ENCODE measurements at regions not wholly inside any gene's neighbourhood (a gene's known extent, or its start where the extent isn't known, plus 50 kb on each side); places are given as distances from the start of the nearest gene placed in this dataset.

DNA sequence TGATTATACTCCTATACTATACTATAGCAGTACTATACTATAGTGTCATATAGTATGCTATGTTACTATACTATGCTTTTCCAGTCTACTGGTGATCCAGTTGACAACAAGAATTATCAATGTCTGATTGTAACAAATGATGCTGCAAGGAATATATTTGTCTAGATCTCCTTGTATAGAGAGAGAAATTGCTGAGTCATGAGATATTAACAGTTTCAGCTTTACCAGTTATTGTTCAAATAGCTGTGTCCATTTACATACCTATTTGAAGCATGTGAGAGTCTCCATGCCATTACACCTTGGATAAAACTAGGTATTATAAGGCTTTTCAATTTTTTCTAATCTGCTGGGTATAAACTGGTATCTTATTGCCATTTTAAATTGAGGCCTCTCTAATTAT is 136.4 kb upstream of the SKOR2 start:
- intact Hi-C loops (cut with DNase I; ENCODE audit: low total_unique reads) (no loop called here), in situ Hi-C loops (cut with MboI; ENCODE audit: low sequenced_read_pairs in 4 of 4) (no loop called here)
- no peak for ATAC-seq
- Histone ChIP-seq H3K27ac (no peak overlapping the region), H3K4me1 (peaks cover 0 to 8% of the 10 kb centered on the region in 2 donors), H3K27me3 (no peaks in the 10 kb centered on the region), H3K4me3 (no peak overlapping the region), H3K36me3 (no peaks in the 10 kb centered on the region), H3K9me3 (no peaks in the 10 kb centered on the region)
- DNase-seq, result no peak
- TF ChIP-seq, protein P1, sequence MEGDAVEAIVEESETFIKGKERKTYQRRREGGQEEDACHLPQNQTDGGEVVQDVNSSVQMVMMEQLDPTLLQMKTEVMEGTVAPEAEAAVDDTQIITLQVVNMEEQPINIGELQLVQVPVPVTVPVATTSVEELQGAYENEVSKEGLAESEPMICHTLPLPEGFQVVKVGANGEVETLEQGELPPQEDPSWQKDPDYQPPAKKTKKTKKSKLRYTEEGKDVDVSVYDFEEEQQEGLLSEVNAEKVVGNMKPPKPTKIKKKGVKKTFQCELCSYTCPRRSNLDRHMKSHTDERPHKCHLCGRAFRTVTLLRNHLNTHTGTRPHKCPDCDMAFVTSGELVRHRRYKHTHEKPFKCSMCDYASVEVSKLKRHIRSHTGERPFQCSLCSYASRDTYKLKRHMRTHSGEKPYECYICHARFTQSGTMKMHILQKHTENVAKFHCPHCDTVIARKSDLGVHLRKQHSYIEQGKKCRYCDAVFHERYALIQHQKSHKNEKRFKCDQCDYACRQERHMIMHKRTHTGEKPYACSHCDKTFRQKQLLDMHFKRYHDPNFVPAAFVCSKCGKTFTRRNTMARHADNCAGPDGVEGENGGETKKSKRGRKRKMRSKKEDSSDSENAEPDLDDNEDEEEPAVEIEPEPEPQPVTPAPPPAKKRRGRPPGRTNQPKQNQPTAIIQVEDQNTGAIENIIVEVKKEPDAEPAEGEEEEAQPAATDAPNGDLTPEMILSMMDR (IDR thresholded peaks at IDR 0.05 in 4 of 5, conservative IDR thresholded peaks at IDR 0.05 in 1 of 5), result no peak
- no peak for TF ChIP-seq POLR2A (IDR thresholded peaks at IDR 0.05)

DNA sequence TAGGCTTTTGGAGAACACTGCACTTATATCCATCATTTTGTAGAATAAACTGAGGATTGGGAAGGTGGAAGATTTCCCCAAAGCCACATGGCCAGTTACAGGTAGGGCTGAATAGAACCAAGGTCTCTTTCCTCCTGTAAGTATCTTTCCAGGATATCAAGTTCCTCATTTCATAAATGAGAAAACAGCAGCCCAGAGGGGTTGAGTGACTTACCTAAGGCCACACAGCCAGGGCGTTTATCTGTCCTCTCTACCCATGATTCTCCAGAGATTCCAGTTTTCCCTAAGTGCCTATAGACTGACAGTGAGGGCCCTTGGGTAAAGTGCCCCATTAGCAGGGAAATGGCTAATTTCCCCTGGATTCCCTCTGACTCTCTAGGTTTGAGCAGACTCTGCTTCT is 132.3 kb upstream of the SKOR2 start:
- peaks cover 0 to 2% of the 10 kb centered on the region in 2 donors for H3K4me1 ChIP-seq
- in situ Hi-C loops (cut with MboI; ENCODE audit: low sequenced_read_pairs in 4 of 4), result no loop called here
- ATAC-seq (no peak), DNase-seq (no peak)
- H3K9me3 ChIP-seq, result no peaks in the 10 kb centered on the region
- TF ChIP-seq POLR2A (IDR thresholded peaks at IDR 0.05), result no peak
- TF ChIP-seq, protein P1 (IDR thresholded peaks at IDR 0.05 in 4 of 5, conservative IDR thresholded peaks at IDR 0.05 in 1 of 5), result no peak
- no peaks in the 10 kb centered on the region for H3K27me3 ChIP-seq
- H3K4me3 ChIP-seq, result no peak overlapping the region
- H3K27ac ChIP-seq, result no peak overlapping the region
- H3K36me3 ChIP-seq, result no peaks in the 10 kb centered on the region
- intact Hi-C loops (cut with DNase I; ENCODE audit: low total_unique reads), result no loop called here

DNA sequence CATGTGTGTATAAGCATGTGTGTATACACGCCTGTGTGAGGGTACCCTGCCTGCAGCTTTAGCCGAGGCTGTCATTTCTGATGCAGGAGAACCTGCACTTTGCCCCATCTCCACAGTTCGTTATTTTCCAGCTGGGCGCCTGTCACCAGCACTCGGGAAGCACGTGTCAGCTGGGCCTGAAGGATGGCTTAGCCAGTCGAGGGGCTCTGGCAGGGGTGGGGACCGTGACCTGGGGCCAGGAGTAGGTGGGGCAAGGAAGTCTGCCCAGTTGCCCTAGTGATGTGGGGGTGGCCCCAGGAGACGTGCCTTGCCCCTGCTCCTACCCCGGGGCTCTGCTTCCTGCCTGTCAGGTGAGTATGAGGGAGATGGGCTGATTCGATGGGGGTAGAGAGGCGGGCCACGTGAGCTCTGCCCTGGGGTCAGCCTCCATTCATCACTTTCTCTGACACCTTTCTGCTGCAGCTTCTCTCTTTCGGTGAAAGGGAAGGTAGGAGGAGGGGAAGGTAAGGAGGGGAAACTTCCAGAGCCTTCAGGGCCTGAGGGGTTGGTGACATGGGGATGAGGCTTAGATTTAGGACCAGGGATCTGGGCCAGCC is 130.6 kb upstream of the SKOR2 start:
- no peak overlapping the region for H3K4me3 ChIP-seq
- in situ Hi-C loops (cut with MboI; ENCODE audit: low sequenced_read_pairs in 4 of 4), result no loop called here
- ATAC-seq (no peak), DNase-seq (no peak)
- H3K27ac ChIP-seq, result no peak overlapping the region
- H3K36me3 ChIP-seq, result no peaks in the 10 kb centered on the region
- no peaks in the 10 kb centered on the region for H3K27me3 ChIP-seq
- TF ChIP-seq, protein P1 (IDR thresholded peaks at IDR 0.05 in 4 of 5, conservative IDR thresholded peaks at IDR 0.05 in 1 of 5), result no peak
- no peak for TF ChIP-seq POLR2A (IDR thresholded peaks at IDR 0.05)
- no peaks in the 10 kb centered on the region for H3K9me3 ChIP-seq
- intact Hi-C loops (cut with DNase I; ENCODE audit: low total_unique reads), result no loop called here
- no peaks in the 10 kb centered on the region for H3K4me1 ChIP-seq

DNA sequence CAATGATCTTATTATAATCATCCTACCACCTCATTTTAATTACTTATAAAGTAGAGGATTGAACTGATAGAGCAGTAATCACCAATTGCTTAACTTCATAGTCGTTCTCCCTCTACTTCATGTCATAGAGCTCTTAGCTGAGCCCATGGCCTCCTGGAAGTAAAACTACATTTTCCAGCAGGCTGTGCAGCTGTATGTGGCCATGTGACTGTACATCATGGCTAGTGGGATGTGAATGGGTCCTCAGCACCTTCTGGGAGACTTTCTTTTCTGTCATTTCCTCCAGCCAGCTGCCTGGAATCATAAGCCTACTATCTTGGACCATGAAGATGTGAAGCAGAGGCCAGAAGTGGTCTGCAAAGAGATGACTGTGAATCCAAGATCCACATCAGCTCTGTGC is 128.7 kb upstream of the SKOR2 start:
- ATAC-seq, result no peak
- no peaks in the 10 kb centered on the region for H3K9me3 ChIP-seq
- no peak for TF ChIP-seq POLR2A (IDR thresholded peaks at IDR 0.05)
- TF ChIP-seq, protein P1 (IDR thresholded peaks at IDR 0.05 in 4 of 5, conservative IDR thresholded peaks at IDR 0.05 in 1 of 5), result no peak

DNA sequence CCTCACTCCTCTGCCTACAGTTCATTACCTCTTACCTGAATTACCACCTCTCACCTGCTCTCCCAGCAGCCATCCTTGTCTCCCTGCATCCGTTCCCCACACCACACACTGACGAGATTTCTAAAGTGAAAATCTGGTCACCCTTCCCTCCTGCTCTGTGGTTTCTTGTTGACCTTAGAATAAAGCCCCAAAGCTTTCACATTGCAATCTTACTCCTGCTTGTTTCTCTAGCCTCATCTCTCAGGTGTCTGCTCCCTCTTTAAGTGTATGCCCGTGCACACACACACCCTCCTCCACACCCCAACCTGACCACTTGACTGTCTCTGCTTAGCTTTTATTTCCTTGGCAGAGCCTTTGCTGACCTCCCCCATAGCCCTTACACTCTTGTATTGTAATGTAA is 122.0 kb upstream of the SKOR2 start:
- in situ Hi-C loops (cut with MboI; ENCODE audit: low sequenced_read_pairs in 4 of 4), result no loop called here

More for the DNA sequence above, 128.7 kb upstream of the SKOR2 start:
- Histone ChIP-seq H3K36me3 (no peaks in the 10 kb centered on the region), H3K27ac (no peak overlapping the region), H3K27me3 (peaks cover 0 to 3% (median 0%) of the 10 kb centered on the region in 3 donors), H3K4me3 (no peak overlapping the region), H3K4me1 (no peaks in the 10 kb centered on the region)
- intact Hi-C loops (cut with DNase I; ENCODE audit: low total_unique reads) (no loop called here), in situ Hi-C loops (cut with MboI; ENCODE audit: low sequenced_read_pairs in 4 of 4) (no loop called here)
- DNase-seq, result no peak

More for the DNA sequence above, 122.0 kb upstream of the SKOR2 start:
- Histone ChIP-seq H3K9me3 (no peaks in the 10 kb centered on the region), H3K36me3 (no peaks in the 10 kb centered on the region), H3K4me3 (no peak overlapping the region), H3K27me3 (peaks cover 0 to 9% (median 0%) of the 10 kb centered on the region in 3 donors), H3K4me1 (no peaks in the 10 kb centered on the region), H3K27ac (no peak overlapping the region)
- TF ChIP-seq POLR2A (IDR thresholded peaks at IDR 0.05), result no peak
- TF ChIP-seq, protein P1 (IDR thresholded peaks at IDR 0.05 in 4 of 5, conservative IDR thresholded peaks at IDR 0.05 in 1 of 5), result no peak
- ATAC-seq, result no peak
- intact Hi-C loops (cut with DNase I; ENCODE audit: low total_unique reads), result no loop called here
- no peak for DNase-seq

Data from gastrocnemius medialis (tissue), 4 donors.